Right lobe of liver (tissue), 6 donors: ENCODE measurements at regions not wholly inside any gene's neighbourhood (a gene's known extent, or its start where the extent isn't known, plus 50 kb on each side); places are given as distances from the start of the nearest gene placed in this dataset.
"Not testable (repeated sequence)": the region's sequence is repeated elsewhere in the genome, so short reads cannot be mapped to it uniquely, and the experiment has no call there.

Source experiments
- ATAC-seq, 4 donors: fragments of 200-7000 bp; cut with Tn5 transposase; one replicate each; pipeline ENCODE4 v1.9.1; 2020; ENCODE audit warnings: mild to moderate bottlenecking in 4 of 4, moderate library complexity in 4 of 4
- DNase-seq, 3 donors: peaks; one replicate each; pipeline ENCODE4 v3.0.0-alpha.2; 2020
- H3K27ac ChIP-seq, 3 donors: fragments of 200-600 bp; one replicate each; pipeline ENCODE4 v1.8.0; 2022
- H3K27me3 ChIP-seq, 2 donors: fragments of 200-600 bp; one replicate each; pipeline ENCODE4 v1.8.0; 2022
- H3K36me3 ChIP-seq, 4 donors: fragments of 200-600 bp; sonication (generic) in 1 of 4; one replicate each; pipeline versions ENCODE4 v1.5.1 to v1.8.0; 2017 to 2022; ENCODE audit warnings: control low read depth in 1 of 4
- H3K4me1 ChIP-seq, 4 donors: fragments of 200-600 bp; sonication (generic) in 1 of 4; one replicate each; pipeline versions ENCODE4 v1.5.1 to v1.8.0; 2017 to 2022; ENCODE audit warnings: control low read depth in 1 of 4
- H3K4me3 ChIP-seq, 3 donors: fragments of 200-600 bp; one replicate each; pipeline ENCODE4 v1.8.0; 2022
- H3K9me3 ChIP-seq, 4 donors: fragments of 200-600 bp; sonication (generic) in 1 of 4; one replicate each; pipeline versions ENCODE4 v1.5.1 to v1.8.0; 2017 to 2022; ENCODE audit warnings: control low read depth in 1 of 4
- POLR2A ChIP-seq: fragments of 450-650 bp; IDR thresholded peaks from one replicate; pipeline ENCODE4 v1.6.1; 2017; ENCODE audit warnings: antibody characterized with exemption, mild to moderate bottlenecking
- whole genome bisulfite sequencing: methylation state at CpG from one replicate; pipeline ENCODE4 v1.1.6; 2018; ENCODE audit warnings: low coverage, low lambda C conversion rate; ENCODE audit not compliant: insufficient coverage; ENCODE audit errors: missing lambda C conversion rate; 5-methylcytosine and 5-hydroxymethylcytosine counted together
- intact Hi-C, 2 donors: fragments of 100-400 bp; cut with DNase I; formaldehyde crosslinking; loops; one replicate each; pipeline versions ENCODE4 v1.11.2 to v1.14.1; 2022
- microRNA counts: library from miRNA; unstranded; fragments of <30 nt; microRNA quantifications from one replicate; lab custom pipeline; 2016
- microRNA-seq, 2 donors: library from miRNA; unstranded; fragments of <30 nt; microRNA quantifications; one replicate each; pipeline ENCODE4, GENCODE V29; 2019 to 2020
- small RNA-seq, 2 experiments: library from RNA; depleted of rRNA; stranded (forward); fragments of <200 nt; gene quantifications; one replicate each; pipeline ENCODE3, GENCODE V24; 2016
- TF ChIP-seq, protein P1 (sequence below), 4 donors: fragments of 200-600 bp in 3 of 4; fragments of 450-650 bp in 1 of 4; IDR thresholded peaks; one replicate each; pipeline versions ENCODE4 v1.5.1 to v1.8.0; 2016 to 2022; ENCODE audit warnings: antibody characterized with exemption in 4 of 4, mild to moderate bottlenecking in 2 of 4
- donor health status: DM: no; HTN: yes; CAD: no.
- donor health status: DM: no; HTN: no; CAD: no.
- donor health status: DM: no; HTN: no; CAD: no.
- donor health status: DM: no; HTN: yes; CAD: no.
- donor health status: DM: no; HTN: yes; CAD: no.

DNA sequence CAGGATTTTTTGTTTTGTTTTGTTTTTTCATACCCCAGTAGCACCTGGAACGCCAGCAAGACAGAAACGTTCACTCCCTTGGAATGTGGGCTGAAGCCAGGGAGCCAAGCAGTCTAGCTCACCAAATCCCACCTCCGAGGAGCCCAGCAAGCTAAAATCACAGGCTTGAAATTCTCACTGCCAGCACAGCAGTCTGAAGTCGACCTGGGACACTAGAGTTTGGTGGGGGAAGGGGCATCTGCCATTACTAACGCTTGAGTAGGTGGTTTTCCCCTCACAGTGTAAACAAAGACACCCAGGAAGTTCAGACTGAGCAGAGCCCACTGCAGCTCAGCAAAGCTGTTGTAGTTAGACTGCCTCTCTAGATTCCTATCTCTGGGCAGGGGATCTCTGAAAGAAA lies 99.6 kb upstream of the FGF16 start:
- WGBS = 16% methylated on average over 5 of the region's 5 CpGs
- no peaks in the 10 kb centered on the region for H3K9me3 ChIP-seq
- H3K27me3 ChIP-seq = no peaks in the 10 kb centered on the region
- no peak overlapping the region for H3K4me3 ChIP-seq
- DNase-seq (no peak), ATAC-seq (no peak)
- H3K27ac ChIP-seq = no peak overlapping the region
- no peaks in the 10 kb centered on the region for H3K36me3 ChIP-seq
- no peak for TF ChIP-seq POLR2A
- TF ChIP-seq, protein P1, sequence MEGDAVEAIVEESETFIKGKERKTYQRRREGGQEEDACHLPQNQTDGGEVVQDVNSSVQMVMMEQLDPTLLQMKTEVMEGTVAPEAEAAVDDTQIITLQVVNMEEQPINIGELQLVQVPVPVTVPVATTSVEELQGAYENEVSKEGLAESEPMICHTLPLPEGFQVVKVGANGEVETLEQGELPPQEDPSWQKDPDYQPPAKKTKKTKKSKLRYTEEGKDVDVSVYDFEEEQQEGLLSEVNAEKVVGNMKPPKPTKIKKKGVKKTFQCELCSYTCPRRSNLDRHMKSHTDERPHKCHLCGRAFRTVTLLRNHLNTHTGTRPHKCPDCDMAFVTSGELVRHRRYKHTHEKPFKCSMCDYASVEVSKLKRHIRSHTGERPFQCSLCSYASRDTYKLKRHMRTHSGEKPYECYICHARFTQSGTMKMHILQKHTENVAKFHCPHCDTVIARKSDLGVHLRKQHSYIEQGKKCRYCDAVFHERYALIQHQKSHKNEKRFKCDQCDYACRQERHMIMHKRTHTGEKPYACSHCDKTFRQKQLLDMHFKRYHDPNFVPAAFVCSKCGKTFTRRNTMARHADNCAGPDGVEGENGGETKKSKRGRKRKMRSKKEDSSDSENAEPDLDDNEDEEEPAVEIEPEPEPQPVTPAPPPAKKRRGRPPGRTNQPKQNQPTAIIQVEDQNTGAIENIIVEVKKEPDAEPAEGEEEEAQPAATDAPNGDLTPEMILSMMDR (IDR thresholded peaks at IDR 0.05) = no peak
- no peaks in the 10 kb centered on the region for H3K4me1 ChIP-seq
- intact Hi-C loops = no loop called here

DNA sequence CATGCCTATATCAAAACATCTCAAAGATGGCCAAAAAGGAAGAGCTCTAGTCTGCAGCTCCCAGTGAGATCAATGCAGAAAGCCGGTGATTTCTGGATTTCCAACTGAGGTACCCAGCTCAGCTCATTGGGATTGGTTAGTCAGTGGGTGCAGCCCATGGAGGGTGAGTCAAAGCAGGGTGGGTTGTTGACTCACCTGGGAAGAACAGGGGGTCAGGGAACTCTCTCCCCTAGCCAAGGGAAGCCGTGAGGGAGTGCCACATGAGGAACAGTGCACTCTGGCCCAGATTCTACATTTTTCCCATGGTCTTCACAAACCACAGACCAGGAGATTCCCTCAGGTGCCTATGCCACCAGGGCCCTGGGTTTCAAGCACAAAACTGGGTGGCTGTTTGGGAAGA lies 57.3 kb upstream of the FGF16 start:
- no peak overlapping the region for H3K27ac ChIP-seq
- ATAC-seq = no peak
- no peaks in the 10 kb centered on the region for H3K27me3 ChIP-seq
- H3K9me3 ChIP-seq = no peaks in the 10 kb centered on the region
- no peaks in the 10 kb centered on the region for H3K4me1 ChIP-seq
- WGBS = 100% methylated on average over 1 of the region's 2 CpGs
- no peaks in the 10 kb centered on the region for H3K36me3 ChIP-seq
- TF ChIP-seq, protein P1 (IDR thresholded peaks at IDR 0.05) = no peak
- TF ChIP-seq POLR2A = no peak
- no peak for DNase-seq
- H3K4me3 ChIP-seq = no peak overlapping the region
- intact Hi-C loops = no loop called here

DNA sequence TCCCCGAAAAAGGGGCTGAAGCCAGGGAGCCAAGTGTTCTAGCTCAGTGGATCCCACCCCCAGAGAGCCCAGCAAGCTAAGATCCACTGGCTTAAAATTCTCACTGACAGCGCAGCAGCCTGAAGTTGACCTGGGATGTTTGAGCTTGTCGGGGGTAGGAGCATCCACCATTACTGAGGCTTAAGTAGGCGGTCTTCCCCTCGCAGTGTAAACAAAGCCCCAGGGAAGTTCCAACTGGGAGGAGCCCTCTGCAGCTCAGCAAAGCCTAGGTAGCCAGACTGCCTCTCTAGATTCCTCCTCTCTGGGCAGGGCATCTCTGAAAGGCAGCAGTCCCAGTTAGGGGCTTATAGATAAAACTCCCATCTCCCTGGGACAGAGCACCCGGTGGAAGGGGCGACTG lies 56.8 kb upstream of the FGF16 start:
- H3K4me3 ChIP-seq, H3K27me3 ChIP-seq, DNase-seq, H3K4me1 ChIP-seq, ATAC-seq, H3K36me3 ChIP-seq, H3K27ac ChIP-seq, intact Hi-C loops, H3K9me3 ChIP-seq: not testable (repeated sequence)
- 61% methylated on average over 3 of the region's 7 CpGs for WGBS

DNA sequence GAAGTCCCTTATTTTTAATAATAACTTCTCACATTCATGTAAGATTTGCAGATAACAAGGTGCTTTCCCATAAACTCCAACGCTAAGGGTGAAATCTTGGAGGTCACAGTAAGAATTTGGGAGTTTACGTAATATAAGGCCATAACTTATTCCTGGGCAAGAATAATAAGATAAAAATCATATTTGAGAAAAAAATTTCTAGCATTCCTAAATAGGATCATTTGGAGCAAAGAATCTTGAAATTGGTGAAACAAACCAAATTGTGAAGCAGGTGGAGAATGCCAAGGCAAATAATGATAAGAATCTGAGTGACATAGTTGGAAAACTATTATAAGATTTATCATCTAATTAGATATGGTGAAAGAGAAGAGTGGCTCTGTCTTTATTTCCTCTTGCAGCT lies 50.4 kb upstream of the FGF16 start:
- Histone ChIP-seq H3K27me3 (no peaks in the 10 kb centered on the region), H3K9me3 (no peaks in the 10 kb centered on the region), H3K27ac (no peak overlapping the region), H3K36me3 (no peaks in the 10 kb centered on the region), H3K4me1 (no peaks in the 10 kb centered on the region), H3K4me3 (no peak overlapping the region)
- 56% methylated on average over 2 of the region's 2 CpGs for WGBS
- intact Hi-C loops = no loop called here
- DNase-seq (no peak), ATAC-seq (no peak)
- no peak for TF ChIP-seq POLR2A
- TF ChIP-seq, protein P1 (IDR thresholded peaks at IDR 0.05) = no peak

MicroRNA genes in the stretch of these regions (microRNA counts, 767-probe panel; counts per million panel counts)
- microRNA hsa-miR-325 (lab: Ali Mortazavi, UCI) (237 counts per million), microRNA hsa-miR-384 (lab: Ali Mortazavi, UCI) (237 counts per million)

Small RNA genes in the stretch of these regions (microRNA-seq; reads per million reads assigned to microRNA genes)
- gene MIR325 (0 reads per million in 2 donors), gene MIR384 (0 reads per million in 2 donors)

Small RNA genes in the stretch of these regions (small RNA-seq; reads per million reads assigned to genes)
- gene MIR325 (0 reads per million in 2 experiments), gene RNA5SP509 (0.13 to 0.19 reads per million in 2 experiments)
